Hepatocyte (in vitro differentiated cells): ENCODE measurements at regions not wholly inside any gene's neighbourhood (a gene's known extent, or its start where the extent isn't known, plus 50 kb on each side); places are given as distances from the start of the nearest gene placed in this dataset.

ENCODE experiments used
- CTCF ChIP-seq: fragments of 200-600 bp; sonication (generic); IDR thresholded peaks from 2 replicates; pipeline ENCODE4 v1.5.1; 2016; ENCODE audit warnings: antibody characterized with exemption, mild to moderate bottlenecking; ENCODE audit not compliant: poor library complexity
- EZH2 ChIP-seq: fragments of 200-600 bp; sonication (generic); IDR thresholded peaks from 2 replicates; pipeline ENCODE4 v1.6.1; 2016; ENCODE audit warnings: antibody characterized with exemption, mild to moderate bottlenecking, borderline replicate concordance

GRCh38 chr21:16829532-16829931, 683.3 kb upstream of the CXADR start:
- TF ChIP-seq CTCF (no peak), EZH2 (no peak)
